Trophoblast cell (in vitro differentiated cells and primary cell): ENCODE measurements at regions not wholly inside any gene's neighbourhood (a gene's known extent, or its start where the extent isn't known, plus 50 kb on each side); places are given as distances from the start of the nearest gene placed in this dataset.
"Not testable (repeated sequence)": the region's sequence is repeated elsewhere in the genome, so short reads cannot be mapped to it uniquely, and the experiment has no call there.

Experiments
- DNase-seq, 2 donors: peaks; one replicate each; pipeline ENCODE4 v3.0.0-alpha.2; 2016
- H2AFZ ChIP-seq: 2 replicates; pipeline ENCODE4 v1.6.1; 2013; ENCODE audit warnings: low read length, moderate library complexity, mild to moderate bottlenecking; ENCODE audit not compliant: insufficient read depth, poor library complexity
- H2AK5ac ChIP-seq: 2 replicates; pipeline ENCODE4 v1.6.1; 2013; ENCODE audit warnings: mild to moderate bottlenecking, low read length
- H2BK120ac ChIP-seq: 2 replicates; pipeline ENCODE4 v1.6.1; 2013; ENCODE audit warnings: low read length, mild to moderate bottlenecking, moderate library complexity; ENCODE audit not compliant: insufficient read depth, poor library complexity
- H2BK12ac ChIP-seq: 2 replicates; pipeline ENCODE4 v1.6.1; 2013; ENCODE audit warnings: mild to moderate bottlenecking, low read length, moderate library complexity
- H2BK5ac ChIP-seq: 2 replicates; pipeline ENCODE4 v1.6.1; 2013; ENCODE audit warnings: low read length, low read depth, moderate library complexity, mild to moderate bottlenecking; ENCODE audit not compliant: poor library complexity
- H3K14ac ChIP-seq: 2 replicates; pipeline ENCODE4 v1.6.1; 2013; ENCODE audit warnings: mild to moderate bottlenecking, low read length
- H3K18ac ChIP-seq: 2 replicates; pipeline ENCODE4 v1.6.1; 2013; ENCODE audit warnings: mild to moderate bottlenecking, low read length
- H3K23ac ChIP-seq: 2 replicates; pipeline ENCODE4 v1.6.1; 2013; ENCODE audit warnings: low read length
- H3K27ac ChIP-seq: 2 replicates; pipeline ENCODE4 v1.5.1; 2013; ENCODE audit warnings: low read depth, mild to moderate bottlenecking, inconsistent platforms, low read length, moderate library complexity
- H3K27me3 ChIP-seq: 2 replicates; pipeline ENCODE4 v1.6.1; 2013; ENCODE audit warnings: inconsistent platforms, mild to moderate bottlenecking, low read length, moderate library complexity; ENCODE audit not compliant: insufficient read depth
- H3K36me3 ChIP-seq, 2 experiments: 1 replicate in 1 of 2; 2 replicates in 1 of 2; pipeline ENCODE4 v1.6.1; 2013; ENCODE audit warnings: low read length in 2 of 2, mild to moderate bottlenecking in 2 of 2, moderate library complexity in 1 of 2; ENCODE audit not compliant: insufficient read depth in 2 of 2, control insufficient read depth in 1 of 2
- H3K4ac ChIP-seq: 2 replicates; pipeline ENCODE4 v1.6.1; 2013; ENCODE audit warnings: low read depth, mild to moderate bottlenecking, low read length, moderate library complexity
- H3K4me1 ChIP-seq, 2 experiments: 1 replicate in 1 of 2; 2 replicates in 1 of 2; pipeline ENCODE4 v1.6.1; 2013; ENCODE audit warnings: low read length in 2 of 2, mild to moderate bottlenecking in 2 of 2, moderate library complexity in 1 of 2; ENCODE audit not compliant: insufficient read depth in 2 of 2, control insufficient read depth in 1 of 2
- H3K4me2 ChIP-seq: 2 replicates; pipeline ENCODE4 v1.6.1; 2013; ENCODE audit warnings: inconsistent platforms, mild to moderate bottlenecking, low read length, moderate library complexity
- H3K4me3 ChIP-seq: 2 replicates; pipeline ENCODE4 v1.5.1; 2013; ENCODE audit warnings: mild to moderate bottlenecking, low read depth, low read length, inconsistent platforms
- H3K79me1 ChIP-seq: one replicate; pipeline ENCODE4 v1.6.1; 2013; ENCODE audit warnings: low read length
- H3K79me2 ChIP-seq: 2 replicates; pipeline ENCODE4 v1.6.1; 2013; ENCODE audit warnings: low read length, mild to moderate bottlenecking; ENCODE audit not compliant: control insufficient read depth, insufficient read depth, poor library complexity
- H3K9ac ChIP-seq: 2 replicates; pipeline ENCODE4 v1.6.1; 2013; ENCODE audit warnings: mild to moderate bottlenecking, low read length
- H3K9me3 ChIP-seq: 2 replicates; pipeline ENCODE4 v1.6.1; 2013; ENCODE audit warnings: low read depth, mild to moderate bottlenecking, control low read depth, inconsistent platforms, low read length; ENCODE audit not compliant: insufficient read depth
- H4K12ac ChIP-seq: 2 replicates; pipeline ENCODE4 v1.6.1; 2013; ENCODE audit warnings: low read depth, mild to moderate bottlenecking, low read length, moderate library complexity
- H4K8ac ChIP-seq: 2 replicates; pipeline ENCODE4 v1.6.1; 2013; ENCODE audit warnings: low read depth, mild to moderate bottlenecking, low read length, moderate library complexity
- H4K91ac ChIP-seq: one replicate; pipeline ENCODE4 v1.6.1; 2013; ENCODE audit warnings: low read depth, mild to moderate bottlenecking, low read length, moderate library complexity
- WGBS: extraction: QIAGEN DNeasy Blood & Tissue Kit; methylation state at CpG from one replicate; pipeline ENCODE4 v1.1.7; 2013; ENCODE audit warnings: missing lambda C conversion rate; ENCODE audit not compliant: insufficient read length, insufficient coverage; ENCODE audit errors: extremely low coverage; 5-methylcytosine and 5-hydroxymethylcytosine counted together

DNA sequence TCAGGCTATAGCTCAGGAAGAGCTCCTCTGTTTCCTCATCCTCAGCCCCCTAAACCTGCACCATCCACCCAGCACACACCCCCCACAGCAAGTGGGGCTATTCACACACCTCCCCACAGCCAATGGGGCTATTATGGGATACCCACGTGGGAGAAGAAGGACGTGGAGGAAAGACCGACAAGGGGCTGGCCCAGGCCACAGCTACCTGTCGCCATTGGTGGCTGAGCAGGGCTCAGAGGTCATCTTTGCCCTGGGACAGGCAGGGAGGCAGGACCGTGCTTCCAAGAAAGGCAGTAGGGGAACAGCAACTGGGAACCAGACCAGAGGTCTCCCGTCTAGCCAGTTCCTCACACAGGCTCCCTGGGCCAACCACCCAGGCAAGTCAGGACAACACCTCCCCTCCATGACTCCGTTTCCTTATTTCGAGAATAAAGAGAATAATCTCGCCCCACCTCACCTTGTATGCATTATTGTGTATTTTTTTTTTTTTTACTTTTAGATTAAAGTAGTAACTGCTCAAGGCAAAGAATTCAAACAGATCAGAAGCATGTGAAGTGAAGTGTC lies 92.3 kb upstream of the TARDBP start:
- H3K4me1 ChIP-seq, result no peaks in the 10 kb centered on the region
- no peak overlapping the region for H3K18ac ChIP-seq

DNA sequence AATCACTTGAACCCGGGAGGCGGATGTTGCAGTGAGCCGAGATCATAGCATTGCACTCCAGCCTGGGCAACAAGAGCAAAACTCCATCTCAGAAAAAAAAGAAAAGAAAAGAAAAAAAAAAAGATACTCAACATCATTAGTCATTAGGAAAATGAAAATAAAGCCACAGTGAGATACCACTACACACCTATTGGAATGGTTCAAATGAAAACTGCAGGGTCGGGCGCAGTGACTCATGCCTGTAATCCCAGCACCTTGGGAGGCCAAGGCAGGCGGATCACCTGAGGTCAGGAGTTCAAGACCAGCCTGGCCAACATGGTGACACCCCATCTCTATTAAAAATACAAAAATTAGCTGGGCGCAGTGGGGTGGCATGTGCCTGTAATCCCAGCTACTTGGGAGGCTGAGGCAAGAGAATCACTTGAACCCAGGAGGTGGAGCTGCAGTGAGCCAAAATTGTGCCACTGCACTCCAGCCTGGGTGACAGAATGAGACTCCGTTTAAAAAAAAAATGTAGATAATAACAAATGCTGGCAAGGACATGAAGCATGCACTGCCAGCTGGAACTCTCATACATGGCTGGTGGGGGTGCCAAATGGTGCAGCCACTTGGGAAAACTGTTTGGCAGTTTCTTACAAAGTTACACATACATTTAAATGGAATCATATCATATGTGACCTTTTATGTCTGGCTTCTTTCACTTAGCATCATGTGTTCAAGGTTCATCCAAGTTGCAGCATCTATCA lies 90.0 kb upstream of the TARDBP start:
- H2BK5ac ChIP-seq, H2BK120ac ChIP-seq, H3K79me1 ChIP-seq, H3K79me2 ChIP-seq, H3K4me1 ChIP-seq, H3K9me3 ChIP-seq, H3K4me3 ChIP-seq, H3K27me3 ChIP-seq, H4K8ac ChIP-seq, H3K4me2 ChIP-seq, H4K91ac ChIP-seq, H2AK5ac ChIP-seq, H2AFZ ChIP-seq, H3K9ac ChIP-seq, H3K4ac ChIP-seq, DNase-seq, H3K27ac ChIP-seq, H3K18ac ChIP-seq, H3K14ac ChIP-seq, H3K23ac ChIP-seq, H4K12ac ChIP-seq, H3K36me3 ChIP-seq, H2BK12ac ChIP-seq: not testable (repeated sequence)
- WGBS, result no CpG with 5 or more reads among the region's 8 CpGs

More for the DNA sequence above, 92.3 kb upstream of the TARDBP start:
- no peaks in the 10 kb centered on the region for H3K36me3 ChIP-seq
- H2BK120ac ChIP-seq, result no peak overlapping the region
- H3K23ac ChIP-seq, result no peak overlapping the region
- no peaks in the 10 kb centered on the region for H3K79me2 ChIP-seq
- DNase-seq, result no peak
- no peak overlapping the region for H3K4me3 ChIP-seq
- no peak overlapping the region for H2AFZ ChIP-seq
- peaks cover 2% of the 10 kb centered on the region for H3K9me3 ChIP-seq
- H4K8ac ChIP-seq, result no peak overlapping the region
- no peak overlapping the region for H3K4me2 ChIP-seq
- H4K12ac ChIP-seq, result no peak overlapping the region
- H3K14ac ChIP-seq, result no peak overlapping the region
- no peak overlapping the region for H3K9ac ChIP-seq
- H3K27ac ChIP-seq, result no peak overlapping the region
- no peak overlapping the region for H2AK5ac ChIP-seq
- no peak overlapping the region for H2BK5ac ChIP-seq
- H3K27me3 ChIP-seq, result no peaks in the 10 kb centered on the region
- no peak overlapping the region for H4K91ac ChIP-seq
- H2BK12ac ChIP-seq, result no peak overlapping the region
- no peaks in the 10 kb centered on the region for H3K79me1 ChIP-seq
- H3K4ac ChIP-seq, result no peak overlapping the region
- WGBS, result no CpG with 5 or more reads among the region's 9 CpGs

DNA sequence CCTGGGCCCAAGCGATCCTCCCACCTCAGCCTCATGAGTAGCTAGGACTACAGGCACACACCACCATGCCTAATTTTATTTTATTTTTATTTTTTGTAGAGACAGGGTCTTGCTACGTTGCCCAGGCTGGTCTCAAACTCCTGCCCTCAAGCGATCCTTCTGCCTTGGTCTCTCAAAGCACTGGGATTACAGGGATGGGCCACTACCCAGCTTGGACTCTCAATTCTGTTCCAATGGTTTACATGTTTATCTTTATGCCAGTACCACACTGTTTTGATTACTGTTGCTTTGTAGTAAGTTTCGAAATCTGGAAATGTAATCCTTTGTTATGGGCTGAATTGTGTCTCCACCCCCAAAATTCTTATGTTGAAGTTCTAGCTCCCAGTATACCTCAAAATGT lies 88.4 kb upstream of the TARDBP start:
- DNase-seq, result no peak
- Histone ChIP-seq H4K12ac (no peak overlapping the region), H3K9ac (no peak overlapping the region), H3K4ac (no peak overlapping the region), H2BK120ac (no peak overlapping the region), H3K14ac (no peak overlapping the region), H2BK5ac (no peak overlapping the region), H3K36me3 (no peaks in the 10 kb centered on the region), H3K18ac (no peak overlapping the region), H2BK12ac (no peak overlapping the region), H3K79me1 (no peaks in the 10 kb centered on the region), H2AFZ (no peak overlapping the region), H2AK5ac (no peak overlapping the region), H3K27ac (no peak overlapping the region), H4K91ac (no peak overlapping the region), H3K23ac (no peak overlapping the region), H3K79me2 (no peaks in the 10 kb centered on the region), H3K4me3 (no peak overlapping the region), H3K9me3 (peaks cover 6% of the 10 kb centered on the region), H4K8ac (no peak overlapping the region), H3K4me2 (no peak overlapping the region), H3K4me1 (no peaks in the 10 kb centered on the region), H3K27me3 (no peaks in the 10 kb centered on the region)
- no CpG with 5 or more reads among the region's 4 CpGs for WGBS

DNA sequence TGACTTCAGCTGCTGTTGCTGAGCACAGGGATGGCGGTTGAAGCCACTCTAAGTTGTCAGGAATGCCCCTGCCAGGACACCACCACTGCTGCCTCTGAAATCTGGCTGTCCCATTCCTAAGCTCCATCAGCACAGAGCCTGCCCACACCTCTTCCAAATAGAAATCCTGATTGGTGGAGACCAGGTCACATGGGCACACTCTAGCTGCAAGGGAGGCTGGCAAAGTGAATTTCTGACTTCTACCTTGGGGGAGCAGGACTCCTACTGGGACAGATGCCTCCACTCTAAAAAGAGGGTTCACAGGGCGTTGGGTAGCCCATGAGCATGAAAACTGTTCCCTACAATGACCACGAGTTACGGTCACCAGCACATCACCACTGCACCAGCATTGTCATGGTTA lies 83.8 kb upstream of the TARDBP start:
- WGBS, result no CpG with 5 or more reads among the region's 4 CpGs

More for the DNA sequence above, 83.8 kb upstream of the TARDBP start:
- Histone ChIP-seq H4K12ac (no peak overlapping the region), H3K23ac (no peak overlapping the region), H2AFZ (no peak overlapping the region), H3K9ac (no peak overlapping the region), H2BK5ac (no peak overlapping the region), H4K8ac (no peak overlapping the region), H2BK12ac (no peak overlapping the region), H3K14ac (no peak overlapping the region), H3K4ac (no peak overlapping the region), H4K91ac (no peak overlapping the region), H3K4me2 (no peak overlapping the region), H3K4me1 (no peaks in the 10 kb centered on the region), H2AK5ac (no peak overlapping the region), H3K36me3 (no peaks in the 10 kb centered on the region), H3K4me3 (no peak overlapping the region), H3K9me3 (peaks cover 9% of the 10 kb centered on the region), H3K27ac (no peak overlapping the region), H3K27me3 (no peaks in the 10 kb centered on the region), H3K79me2 (no peaks in the 10 kb centered on the region), H3K18ac (no peak overlapping the region), H3K79me1 (no peaks in the 10 kb centered on the region), H2BK120ac (no peak overlapping the region)
- DNase-seq, result no peak
